CD4-positive, CD25-positive, alpha-beta regulatory T cell (primary cell): ENCODE measurements at regions not wholly inside any gene's neighbourhood (a gene's known extent, or its start where the extent isn't known, plus 50 kb on each side); places are given as distances from the start of the nearest gene placed in this dataset.

Experiments
- ATAC-seq, 2 donors: fragments of 150-1000 bp; cut with Tn5 transposase; one replicate each; pipeline ENCODE4 v1.10.0; 2021; ENCODE audit warnings: low read depth in 2 of 2, moderate number of reproducible peaks in 2 of 2, moderate library complexity in 1 of 2
- DNase-seq, 3 donors: peaks; one replicate each; pipeline versions ENCODE4 v3.0.0 to v3.0.0-alpha.2; 2012 to 2022; ENCODE audit warnings: mixed read lengths in 1 of 3
- H3K27ac ChIP-seq: one replicate; pipeline ENCODE4 v1.7.0; 2013; ENCODE audit warnings: mild to moderate bottlenecking, low read length; ENCODE audit not compliant: insufficient read depth, poor library complexity, severe bottlenecking
- H3K27me3 ChIP-seq: one replicate; pipeline ENCODE4 v1.7.0; 2013; ENCODE audit warnings: low read length; ENCODE audit not compliant: control insufficient read depth, insufficient read depth
- H3K36me3 ChIP-seq: one replicate; pipeline ENCODE4 v1.7.0; 2013; ENCODE audit warnings: mild to moderate bottlenecking, low read length, moderate library complexity; ENCODE audit not compliant: control insufficient read depth, insufficient read depth
- H3K4me1 ChIP-seq: 2 replicates; pipeline ENCODE4 v1.7.0; 2013; ENCODE audit warnings: mild to moderate bottlenecking, low read length; ENCODE audit not compliant: insufficient read depth, control insufficient read depth, poor library complexity, severe bottlenecking
- H3K4me3 ChIP-seq: one replicate; pipeline ENCODE4 v1.7.0; 2013; ENCODE audit warnings: low read depth, mild to moderate bottlenecking, low read length, moderate library complexity
- H3K9me3 ChIP-seq, 2 experiments: 1 replicate in 1 of 2; 2 replicates in 1 of 2; pipeline ENCODE4 v1.7.0; 2013; ENCODE audit warnings: low read length in 2 of 2, mild to moderate bottlenecking in 1 of 2, moderate library complexity in 1 of 2; ENCODE audit not compliant: control insufficient read depth in 2 of 2
- H3K27ac Mint-ChIP-seq, 3 donors: one replicate each; pipeline ENCODE4 v1.8.0; 2020 to 2022; ENCODE audit warnings: mild to moderate bottlenecking in 3 of 3, mixed read lengths in 3 of 3, moderate library complexity in 2 of 3
- H3K27me3 Mint-ChIP-seq: one replicate; pipeline ENCODE4 v1.8.0; 2022; ENCODE audit warnings: mild to moderate bottlenecking, mixed read lengths
- H3K36me3 Mint-ChIP-seq: one replicate; pipeline ENCODE4 v1.8.0; 2020; ENCODE audit warnings: mixed read lengths
- H3K4me1 Mint-ChIP-seq, 4 donors: one replicate each; pipeline ENCODE4 v1.8.0; 2020 to 2022; ENCODE audit warnings: mixed read lengths in 4 of 4, mild to moderate bottlenecking in 1 of 4
- H3K4me3 Mint-ChIP-seq, 4 donors: one replicate each; pipeline ENCODE4 v1.8.0; 2020 to 2022; ENCODE audit warnings: mild to moderate bottlenecking in 4 of 4, mixed read lengths in 4 of 4, moderate library complexity in 3 of 4
- H3K9me3 Mint-ChIP-seq, 7 donors: one replicate each; pipeline ENCODE4 v1.8.0; 2020 to 2022; ENCODE audit warnings: mixed read lengths in 7 of 7, mild to moderate bottlenecking in 3 of 7, moderate library complexity in 2 of 7

- no peak for ATAC-seq
- no peak overlapping the region for H3K27ac ChIP-seq
These were observed 183.6 kb upstream of the PMFBP1 start for GRCh38 chr16:72355561-72355960.

DNA sequence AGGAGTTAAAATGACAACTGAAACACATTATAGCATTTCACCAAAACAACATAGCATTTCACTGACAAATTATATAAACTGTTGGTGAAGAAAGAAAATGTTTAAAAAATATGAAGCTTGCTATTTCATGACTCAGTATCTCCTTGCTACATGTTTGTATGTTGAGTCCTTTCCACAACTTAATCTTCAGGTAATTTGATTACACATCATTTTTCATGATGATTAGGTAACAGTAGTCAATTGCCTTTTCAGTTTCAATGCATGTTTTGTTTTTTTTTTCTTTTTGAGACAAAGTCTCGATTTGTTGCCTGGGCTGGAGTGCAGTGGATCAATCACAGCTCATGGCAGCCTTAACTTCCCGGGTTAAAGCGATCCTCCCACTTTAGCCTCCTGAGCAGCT is 177.8 kb upstream of the PMFBP1 start:
- Histone ChIP-seq H3K27me3 (no peaks in the 10 kb centered on the region), H3K9me3 (no peaks in the 10 kb centered on the region), H3K36me3 (no peaks in the 10 kb centered on the region), H3K27ac (no peak overlapping the region), H3K4me3 (no peak overlapping the region), H3K4me1 (no peaks in the 10 kb centered on the region)
- Mint-ChIP-seq H3K4me3 (no peak overlapping the region), H3K27ac (no peak overlapping the region), H3K27me3 (no peaks in the 10 kb centered on the region), H3K9me3 (peaks cover 0 to 2% (median 0%) of the 10 kb centered on the region in 7 donors), H3K4me1 (no peaks in the 10 kb centered on the region), H3K36me3 (no peaks in the 10 kb centered on the region)
- no peak for ATAC-seq
- DNase-seq = no peak

More at GRCh38 chr16:72355561-72355960, 183.6 kb upstream of the PMFBP1 start:
- no peaks in the 10 kb centered on the region for H3K27me3 ChIP-seq
- H3K36me3 Mint-ChIP-seq = no peaks in the 10 kb centered on the region
- no peak for DNase-seq
- H3K9me3 ChIP-seq = no peaks in the 10 kb centered on the region
- H3K27ac Mint-ChIP-seq = no peak overlapping the region
- H3K27me3 Mint-ChIP-seq = no peaks in the 10 kb centered on the region
- no peak overlapping the region for H3K4me3 Mint-ChIP-seq
- H3K9me3 Mint-ChIP-seq = peaks cover 0 to 2% (median 0%) of the 10 kb centered on the region in 7 donors
- H3K4me1 ChIP-seq = no peaks in the 10 kb centered on the region
- no peaks in the 10 kb centered on the region for H3K36me3 ChIP-seq
- H3K4me1 Mint-ChIP-seq = no peaks in the 10 kb centered on the region
- no peak overlapping the region for H3K4me3 ChIP-seq

- no peaks in the 10 kb centered on the region for H3K36me3 ChIP-seq
- DNase-seq (no peak), ATAC-seq (no peak)
- Mint-ChIP-seq H3K4me1 (no peaks in the 10 kb centered on the region), H3K9me3 (peaks cover 0 to 30% (median 15%) of the 10 kb centered on the region in 7 donors), H3K36me3 (peaks cover 4% of the 10 kb centered on the region), H3K4me3 (no peak overlapping the region), H3K27ac (no peak overlapping the region), H3K27me3 (no peaks in the 10 kb centered on the region)
- peaks cover 7 to 8% of the 10 kb centered on the region in 2 experiments for H3K9me3 ChIP-seq
- no peak overlapping the region for H3K27ac ChIP-seq
- H3K27me3 ChIP-seq = no peaks in the 10 kb centered on the region
- no peak overlapping the region for H3K4me3 ChIP-seq
- no peaks in the 10 kb centered on the region for H3K4me1 ChIP-seq
These were observed 161.0 kb upstream of the PMFBP1 start for GRCh38 chr16:72332926-72333325.

GRCh38 chr16:72324578-72324977 is 152.6 kb upstream of the PMFBP1 start:
- no peak overlapping the region for H3K27ac Mint-ChIP-seq
- Histone ChIP-seq H3K27me3 (no peaks in the 10 kb centered on the region), H3K9me3 (peaks cover 3 to 7% of the 10 kb centered on the region in 2 experiments), H3K4me3 (no peak overlapping the region), H3K4me1 (no peaks in the 10 kb centered on the region), H3K36me3 (no peaks in the 10 kb centered on the region), H3K27ac (no peak overlapping the region)
- H3K4me3 Mint-ChIP-seq = no peak overlapping the region
- no peaks in the 10 kb centered on the region for H3K27me3 Mint-ChIP-seq
- no peaks in the 10 kb centered on the region for H3K36me3 Mint-ChIP-seq
- H3K4me1 Mint-ChIP-seq = no peaks in the 10 kb centered on the region
- H3K9me3 Mint-ChIP-seq = peaks cover 1 to 45% (median 11%) of the 10 kb centered on the region in 7 donors
- DNase-seq (no peak), ATAC-seq (no peak)

DNA sequence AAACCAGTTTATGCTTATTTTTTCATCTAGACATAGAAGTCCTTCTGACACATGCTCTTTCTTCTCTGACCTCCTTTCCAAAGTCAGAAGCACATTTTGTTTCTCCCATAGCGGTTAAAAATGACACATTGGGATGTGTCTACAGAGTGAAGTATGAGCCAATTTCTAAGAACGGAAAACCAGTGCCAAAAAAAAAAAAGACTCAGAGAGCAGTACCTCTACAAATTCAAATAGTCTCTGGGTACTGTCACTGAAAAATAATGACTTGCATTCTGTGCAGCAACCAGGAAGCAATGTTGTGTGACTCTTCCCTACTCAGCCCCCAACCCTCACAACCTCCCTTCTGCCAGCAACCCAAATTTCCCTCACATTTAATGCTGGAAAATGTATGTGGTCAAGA is 145.5 kb upstream of the PMFBP1 start:
- Mint-ChIP-seq H3K4me3 (no peak overlapping the region), H3K27ac (no peak overlapping the region), H3K9me3 (peaks cover 1 to 26% (median 8%) of the 10 kb centered on the region in 7 donors), H3K36me3 (no peaks in the 10 kb centered on the region), H3K4me1 (no peaks in the 10 kb centered on the region), H3K27me3 (no peaks in the 10 kb centered on the region)
- no peaks in the 10 kb centered on the region for H3K4me1 ChIP-seq
- no peak overlapping the region for H3K4me3 ChIP-seq
- peaks cover 5 to 8% of the 10 kb centered on the region in 2 experiments for H3K9me3 ChIP-seq
- H3K27ac ChIP-seq = no peak overlapping the region
- no peaks in the 10 kb centered on the region for H3K27me3 ChIP-seq
- ATAC-seq (no peak), DNase-seq (no peak)
- H3K36me3 ChIP-seq = no peaks in the 10 kb centered on the region

DNA sequence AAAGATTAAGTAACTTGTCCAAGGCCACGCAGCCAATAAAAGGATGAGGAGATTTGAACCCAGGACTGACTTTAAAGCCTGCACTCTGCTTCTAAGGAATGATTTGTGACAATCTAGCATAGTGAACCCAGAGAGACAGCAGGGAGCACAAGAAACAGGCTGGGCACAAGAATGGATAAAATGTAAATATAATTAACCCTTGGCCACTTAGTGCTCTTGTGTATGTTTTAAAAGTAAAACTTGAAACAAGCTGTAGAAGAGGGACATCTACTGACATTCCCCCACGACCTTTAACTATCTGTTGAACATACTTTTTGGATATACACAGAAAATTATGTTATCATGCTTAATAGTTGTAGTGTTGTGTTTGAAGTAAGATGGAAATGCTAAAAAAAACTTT is 141.9 kb upstream of the PMFBP1 start:
- no peak overlapping the region for H3K4me3 ChIP-seq
- Mint-ChIP-seq H3K27ac (no peak overlapping the region), H3K9me3 (peaks cover 0 to 9% (median 2%) of the 10 kb centered on the region in 7 donors), H3K27me3 (no peaks in the 10 kb centered on the region), H3K36me3 (no peaks in the 10 kb centered on the region), H3K4me1 (no peaks in the 10 kb centered on the region), H3K4me3 (no peak overlapping the region)
- ATAC-seq = no peak
- peaks cover 0 to 1% of the 10 kb centered on the region in 2 experiments for H3K9me3 ChIP-seq
- H3K27me3 ChIP-seq = no peaks in the 10 kb centered on the region
- DNase-seq = no peak
- no peaks in the 10 kb centered on the region for H3K36me3 ChIP-seq
- H3K4me1 ChIP-seq = no peaks in the 10 kb centered on the region
- H3K27ac ChIP-seq = no peak overlapping the region

GRCh38 chr16:72312828-72313227 is 140.9 kb upstream of the PMFBP1 start:
- H3K4me1 ChIP-seq = no peaks in the 10 kb centered on the region
- H3K4me3 Mint-ChIP-seq = no peak overlapping the region
- no peaks in the 10 kb centered on the region for H3K27me3 Mint-ChIP-seq
- DNase-seq (no peak), ATAC-seq (no peak)
- H3K4me3 ChIP-seq = no peak overlapping the region
- H3K9me3 ChIP-seq = no peaks in the 10 kb centered on the region
- no peaks in the 10 kb centered on the region for H3K36me3 Mint-ChIP-seq
- H3K27ac Mint-ChIP-seq = no peak overlapping the region
- H3K4me1 Mint-ChIP-seq = no peaks in the 10 kb centered on the region
- H3K36me3 ChIP-seq = no peaks in the 10 kb centered on the region
- H3K9me3 Mint-ChIP-seq = peaks cover 0 to 11% (median 2%) of the 10 kb centered on the region in 7 donors
- no peaks in the 10 kb centered on the region for H3K27me3 ChIP-seq
- H3K27ac ChIP-seq = no peak overlapping the region

DNA sequence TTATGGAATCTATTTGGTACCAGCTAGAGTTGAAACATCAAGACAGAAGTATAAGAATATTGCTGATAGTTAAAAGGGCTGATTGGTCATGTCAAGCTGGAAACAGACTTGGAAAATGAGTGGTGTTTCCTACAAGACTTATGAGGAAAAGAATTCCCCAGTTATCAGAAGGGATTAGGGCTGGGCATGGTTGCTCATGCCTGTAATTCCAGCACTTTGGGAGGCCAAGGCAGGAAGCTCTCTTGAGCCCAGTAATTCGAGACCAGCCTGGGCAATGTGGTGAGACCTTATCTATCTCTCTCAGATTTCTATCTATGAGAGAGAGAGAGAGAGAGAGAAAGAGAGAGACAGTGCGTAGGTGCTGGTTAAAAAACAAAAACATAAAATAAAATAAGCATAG is 139.5 kb upstream of the PMFBP1 start:
- no peaks in the 10 kb centered on the region for H3K36me3 Mint-ChIP-seq
- DNase-seq (no peak), ATAC-seq (no peak)
- no peaks in the 10 kb centered on the region for H3K27me3 Mint-ChIP-seq
- H3K4me3 ChIP-seq = no peak overlapping the region
- no peaks in the 10 kb centered on the region for H3K36me3 ChIP-seq
- H3K4me1 Mint-ChIP-seq = no peaks in the 10 kb centered on the region
- H3K4me1 ChIP-seq = no peaks in the 10 kb centered on the region
- no peak overlapping the region for H3K4me3 Mint-ChIP-seq
- no peak overlapping the region for H3K27ac Mint-ChIP-seq
- no peak overlapping the region for H3K27ac ChIP-seq
- peaks cover 0 to 12% (median 2%) of the 10 kb centered on the region in 7 donors for H3K9me3 Mint-ChIP-seq
- no peaks in the 10 kb centered on the region for H3K9me3 ChIP-seq
- H3K27me3 ChIP-seq = no peaks in the 10 kb centered on the region
